Vagina (tissue), 2 donors: ENCODE measurements at regions not wholly inside any gene's neighbourhood (a gene's known extent, or its start where the extent isn't known, plus 50 kb on each side); places are given as distances from the start of the nearest gene placed in this dataset.

Experiments used
- DNase-seq, 2 donors: peaks; one replicate each; pipeline ENCODE4 v3.0.0-alpha.2; 2017; ENCODE audit errors: extremely low spot score in 2 of 2
- H3K27ac ChIP-seq: fragments of 200-600 bp; sonication (generic); one replicate; pipeline ENCODE4 v1.5.1; 2019
- H3K27me3 ChIP-seq: fragments of 200-600 bp; sonication (generic); one replicate; pipeline ENCODE4 v1.5.1; 2019
- H3K36me3 ChIP-seq, 2 donors: fragments of 200-600 bp; sonication (generic); one replicate each; pipeline ENCODE4 v1.5.1; 2017 to 2019
- H3K4me1 ChIP-seq: fragments of 200-600 bp; sonication (generic); one replicate; pipeline ENCODE4 v1.5.1; 2019
- H3K4me3 ChIP-seq, 2 donors: fragments of 200-600 bp; sonication (generic); 1 replicate in 1 of 2; 2 replicates in 1 of 2; pipeline ENCODE4 v1.5.1; 2016 to 2019
- H3K9me3 ChIP-seq: fragments of 200-600 bp; sonication (generic); one replicate; pipeline ENCODE4 v1.5.1; 2019
- CTCF ChIP-seq, 3 experiments: fragments of 450-650 bp in 2 of 3; fragments of 200-600 bp in 1 of 3; sonication (generic) in 1 of 3; IDR thresholded peaks; one replicate each; pipeline ENCODE4 v1.5.1; 2017 to 2019; ENCODE audit warnings: antibody characterized with exemption in 3 of 3, mild to moderate bottlenecking in 2 of 3, moderate library complexity in 2 of 3
- POLR2A ChIP-seq, 2 donors: fragments of 450-650 bp; IDR thresholded peaks; one replicate each; pipeline ENCODE4 v1.6.1; 2017; ENCODE audit warnings: antibody characterized with exemption in 2 of 2, mild to moderate bottlenecking in 2 of 2, moderate library complexity in 2 of 2
- POLR2AphosphoS5 ChIP-seq, 2 donors: sonication (generic); formaldehyde crosslinking; IDR thresholded peaks; one replicate each; pipeline ENCODE4 v1.9.0; 2017; ENCODE audit warnings: antibody characterized with exemption in 2 of 2, mild to moderate bottlenecking in 2 of 2, low read depth in 1 of 2; ENCODE audit not compliant: insufficient read depth in 1 of 2
- intact Hi-C: fragments of 100-400 bp; cut with DNase I; formaldehyde crosslinking; loops from one replicate; pipeline ENCODE4 v1.15.1; 2023

- Histone ChIP-seq H3K27ac (no peak overlapping the region), H3K36me3 (no peaks in the 10 kb centered on the region), H3K4me3 (no peak overlapping the region), H3K9me3 (no peaks in the 10 kb centered on the region), H3K4me1 (peaks cover 9% of the 10 kb centered on the region), H3K27me3 (no peaks in the 10 kb centered on the region)
- DNase-seq: no peak
- intact Hi-C loops: no loop called here
- TF ChIP-seq POLR2A (IDR thresholded peaks at IDR 0.05): no peak
- no peak for TF ChIP-seq POLR2AphosphoS5 (IDR thresholded peaks at IDR 0.05; ENCODE audit: insufficient read depth in 1 of 2, low read depth in 1 of 2)
- no peak for TF ChIP-seq CTCF (IDR thresholded peaks at IDR 0.05)
Observed at GRCh38 chr4:56222514-56222913, 164.8 kb downstream of the AASDH start.

- Histone ChIP-seq H3K36me3 (no peaks in the 10 kb centered on the region), H3K4me1 (no peaks in the 10 kb centered on the region), H3K4me3 (no peak overlapping the region), H3K27ac (no peak overlapping the region), H3K27me3 (no peaks in the 10 kb centered on the region), H3K9me3 (no peaks in the 10 kb centered on the region)
- TF ChIP-seq POLR2A (IDR thresholded peaks at IDR 0.05) (no peak), CTCF (IDR thresholded peaks at IDR 0.05) (no peak), POLR2AphosphoS5 (IDR thresholded peaks at IDR 0.05; ENCODE audit: insufficient read depth in 1 of 2, low read depth in 1 of 2) (no peak)
- DNase-seq: no peak
- intact Hi-C loops: no loop called here
Observed at GRCh38 chr4:56220261-56220660, 167.0 kb downstream of the AASDH start.

GRCh38 chr4:56219447-56219846, 167.8 kb downstream of the AASDH start:
- DNase-seq: no peak
- Histone ChIP-seq H3K36me3 (no peaks in the 10 kb centered on the region), H3K9me3 (no peaks in the 10 kb centered on the region), H3K4me3 (no peak overlapping the region), H3K27ac (no peak overlapping the region), H3K4me1 (no peaks in the 10 kb centered on the region), H3K27me3 (no peaks in the 10 kb centered on the region)
- intact Hi-C loops: no loop called here
- no peak for TF ChIP-seq POLR2AphosphoS5 (IDR thresholded peaks at IDR 0.05; ENCODE audit: insufficient read depth in 1 of 2, low read depth in 1 of 2)
- TF ChIP-seq POLR2A (IDR thresholded peaks at IDR 0.05): no peak
- no peak for TF ChIP-seq CTCF (IDR thresholded peaks at IDR 0.05)

GRCh38 chr4:56218230-56218895, 168.9 kb downstream of the AASDH start:
- H3K9me3 ChIP-seq: no peaks in the 10 kb centered on the region
- no peaks in the 10 kb centered on the region for H3K36me3 ChIP-seq
- intact Hi-C loops: no loop called here
- H3K27ac ChIP-seq: no peak overlapping the region
- no peaks in the 10 kb centered on the region for H3K4me1 ChIP-seq
- H3K4me3 ChIP-seq: no peak overlapping the region
- TF ChIP-seq POLR2A (IDR thresholded peaks at IDR 0.05): no peak
- TF ChIP-seq CTCF (IDR thresholded peaks at IDR 0.05): no peak
- no peak for TF ChIP-seq POLR2AphosphoS5 (IDR thresholded peaks at IDR 0.05; ENCODE audit: insufficient read depth in 1 of 2, low read depth in 1 of 2)
- H3K27me3 ChIP-seq: no peaks in the 10 kb centered on the region
- DNase-seq: no peak

GRCh38 chr4:56217343-56217890, 169.9 kb downstream of the AASDH start:
- H3K9me3 ChIP-seq: no peaks in the 10 kb centered on the region
- TF ChIP-seq CTCF (IDR thresholded peaks at IDR 0.05) (no peak), POLR2A (IDR thresholded peaks at IDR 0.05) (no peak), POLR2AphosphoS5 (IDR thresholded peaks at IDR 0.05; ENCODE audit: insufficient read depth in 1 of 2, low read depth in 1 of 2) (no peak)
- no peak for DNase-seq
- H3K4me3 ChIP-seq: no peak overlapping the region
- no peaks in the 10 kb centered on the region for H3K27me3 ChIP-seq
- intact Hi-C loops: no loop called here
- H3K36me3 ChIP-seq: no peaks in the 10 kb centered on the region
- no peak overlapping the region for H3K27ac ChIP-seq
- H3K4me1 ChIP-seq: no peaks in the 10 kb centered on the region
